ENCODE measurements at regions not wholly inside any gene's neighbourhood (a gene's known extent, or its start where the extent isn't known, plus 50 kb on each side); places are given as distances from the start of the nearest gene placed in this dataset.
"Not testable (repeated sequence)": the region's sequence is repeated elsewhere in the genome, so short reads cannot be mapped to it uniquely, and the experiment has no call there.

- DNase-seq: no peak
Measured at GRCh38 chr15:99464137-99464536, 101.6 kb upstream of the MEF2A start.

- no peak for DNase-seq
Measured at GRCh38 chr15:99466701-99467337, 99.0 kb upstream of the MEF2A start.

- no peak for DNase-seq
Measured at GRCh38 chr15:99467338-99467720, 98.5 kb upstream of the MEF2A start.

- no peak for DNase-seq
Measured at GRCh38 chr15:99467853-99468464, 97.8 kb upstream of the MEF2A start.

GRCh38 chr15:99470204-99470603 lies 95.6 kb upstream of the MEF2A start:
- DNase-seq: not testable (repeated sequence)

- no peak for DNase-seq
Measured at GRCh38 chr15:99472416-99473145, 93.2 kb upstream of the MEF2A start.

- no peak for DNase-seq
Measured at GRCh38 chr15:99473981-99474906, 91.5 kb upstream of the MEF2A start.

GRCh38 chr15:99474909-99475753 lies 90.7 kb upstream of the MEF2A start:
- no peak for DNase-seq

GRCh38 chr15:99475754-99476412 lies 89.9 kb upstream of the MEF2A start:
- peak; percentile 51 for DNase-seq

- DNase-seq: peak; percentile 89
Measured at GRCh38 chr15:99476413-99477222, 89.2 kb upstream of the MEF2A start.

GRCh38 chr15:99477791-99478471 lies 87.9 kb upstream of the MEF2A start:
- DNase-seq: peak; percentile 11

GRCh38 chr15:99478977-99479376 lies 86.8 kb upstream of the MEF2A start:
- DNase-seq: no peak

GRCh38 chr15:99480016-99480810 lies 85.6 kb upstream of the MEF2A start:
- DNase-seq: no peak

GRCh38 chr15:99481113-99481950 lies 84.5 kb upstream of the MEF2A start:
- no peak for DNase-seq

- DNase-seq: no peak
Measured at GRCh38 chr15:99481951-99482230, 83.9 kb upstream of the MEF2A start.

GRCh38 chr15:99482993-99483392 lies 82.8 kb upstream of the MEF2A start:
- no peak for DNase-seq

GRCh38 chr15:99485153-99485961 lies 80.4 kb upstream of the MEF2A start:
- DNase-seq: peak; percentile 44

GRCh38 chr15:99485992-99486370 lies 79.8 kb upstream of the MEF2A start:
- no peak for DNase-seq

All from KG1 (cell line).